ENCODE measurements at regions not wholly inside any gene's neighbourhood (a gene's known extent, or its start where the extent isn't known, plus 50 kb on each side); places are given as distances from the start of the nearest gene placed in this dataset.

GRCh38 chr4:34572026-34572425 is 1672.3 kb downstream of the ARAP2 start:
- TF ChIP-seq CTCF (IDR thresholded peaks at IDR 0.05; ENCODE audit: unreplicated experiment): no peak
- POLR2A ChIA-PET: no interaction called here
- Mint-ChIP-seq H3K27me3 (ENCODE audit: insufficient read depth, unreplicated experiment) (no peaks in the 10 kb centered on the region), H3K27ac (ENCODE audit: low read depth, unreplicated experiment) (no peak overlapping the region), H3K4me1 (ENCODE audit: insufficient read depth, unreplicated experiment) (no peaks in the 10 kb centered on the region), H3K4me3 (ENCODE audit: unreplicated experiment) (no peak overlapping the region), H3K36me3 (ENCODE audit: insufficient read depth, unreplicated experiment) (no peaks in the 10 kb centered on the region), H3K9me3 (ENCODE audit: unreplicated experiment) (no peaks in the 10 kb centered on the region)
- no TSS peak for BruUV-seq (replicated peaks)
- DNase-seq (ENCODE audit: unreplicated experiment): no peak
- CTCF ChIA-PET: no interaction called here
- intact Hi-C loops (cut with micrococcal nuclease): no loop called here

GRCh38 chr4:34615315-34615714 is 1629.0 kb downstream of the ARAP2 start:
- CTCF ChIA-PET: no interaction called here
- intact Hi-C loops (cut with micrococcal nuclease): no loop called here

GRCh38 chr4:34619531-34620162 is 1624.7 kb downstream of the ARAP2 start:
- CTCF ChIA-PET: no interaction called here
- BruUV-seq (replicated peaks): no TSS peak
- intact Hi-C loops (cut with micrococcal nuclease): no loop called here
- Mint-ChIP-seq H3K27me3 (ENCODE audit: insufficient read depth, unreplicated experiment) (no peaks in the 10 kb centered on the region), H3K36me3 (ENCODE audit: insufficient read depth, unreplicated experiment) (no peaks in the 10 kb centered on the region), H3K9me3 (ENCODE audit: unreplicated experiment) (no peaks in the 10 kb centered on the region), H3K4me3 (ENCODE audit: unreplicated experiment) (no peak overlapping the region), H3K27ac (ENCODE audit: low read depth, unreplicated experiment) (peak overlapping the region; percentile 59), H3K4me1 (ENCODE audit: insufficient read depth, unreplicated experiment) (peaks cover 8% of the 10 kb centered on the region)
- TF ChIP-seq CTCF (IDR thresholded peaks at IDR 0.05; ENCODE audit: unreplicated experiment): no peak
- peak; percentile 7 for DNase-seq (ENCODE audit: unreplicated experiment)
- POLR2A ChIA-PET: no interaction called here

More at GRCh38 chr4:34615315-34615714, 1629.0 kb downstream of the ARAP2 start:
- no peak overlapping the region for H3K4me3 Mint-ChIP-seq (ENCODE audit: unreplicated experiment)
- no peak overlapping the region for H3K27ac Mint-ChIP-seq (ENCODE audit: low read depth, unreplicated experiment)
- no TSS peak for BruUV-seq (replicated peaks)
- H3K36me3 Mint-ChIP-seq (ENCODE audit: insufficient read depth, unreplicated experiment): no peaks in the 10 kb centered on the region
- H3K4me1 Mint-ChIP-seq (ENCODE audit: insufficient read depth, unreplicated experiment): peaks cover 8% of the 10 kb centered on the region
- no peaks in the 10 kb centered on the region for H3K27me3 Mint-ChIP-seq (ENCODE audit: insufficient read depth, unreplicated experiment)
- no peak for DNase-seq (ENCODE audit: unreplicated experiment)
- H3K9me3 Mint-ChIP-seq (ENCODE audit: unreplicated experiment): no peaks in the 10 kb centered on the region
- POLR2A ChIA-PET: interaction anchor here (1.1 kb wide), 1 partner anchor 105 kb away, joined by 4 read pairs; no protein-coding TSS in a partner anchor
- no peak for TF ChIP-seq CTCF (IDR thresholded peaks at IDR 0.05; ENCODE audit: unreplicated experiment)

GRCh38 chr4:34628471-34628870 is 1615.8 kb downstream of the ARAP2 start:
- ChIA-PET CTCF (no interaction called here), POLR2A (no interaction called here)
- Mint-ChIP-seq H3K27me3 (ENCODE audit: insufficient read depth, unreplicated experiment) (no peaks in the 10 kb centered on the region), H3K4me3 (ENCODE audit: unreplicated experiment) (no peak overlapping the region), H3K9me3 (ENCODE audit: unreplicated experiment) (peaks cover 12% of the 10 kb centered on the region), H3K4me1 (ENCODE audit: insufficient read depth, unreplicated experiment) (no peaks in the 10 kb centered on the region), H3K36me3 (ENCODE audit: insufficient read depth, unreplicated experiment) (no peaks in the 10 kb centered on the region), H3K27ac (ENCODE audit: low read depth, unreplicated experiment) (peak overlapping the region; percentile 26)
- BruUV-seq (replicated peaks): no TSS peak
- DNase-seq (ENCODE audit: unreplicated experiment): no peak
- TF ChIP-seq CTCF (IDR thresholded peaks at IDR 0.05; ENCODE audit: unreplicated experiment): no peak
- intact Hi-C loops (cut with micrococcal nuclease): no loop called here

All from MCF 10A (cell line).